GM21576 (cell line): ENCODE measurements at regions not wholly inside any gene's neighbourhood (a gene's known extent, or its start where the extent isn't known, plus 50 kb on each side); places are given as distances from the start of the nearest gene placed in this dataset.
"Not testable (repeated sequence)": the region's sequence is repeated elsewhere in the genome, so short reads cannot be mapped to it uniquely, and the experiment has no call there.

ENCODE experiments used
- ATAC-seq: cut with Tn5 transposase; IDR thresholded peaks from one replicate; pipeline ENCODE4 v1.9.1; 2021; ENCODE audit warnings: mild to moderate bottlenecking, moderate library complexity; ENCODE audit not compliant: unreplicated experiment

GRCh38 chr21:35298757-35299156, 249.7 kb upstream of the RUNX1 start:
- no peak for ATAC-seq

- ATAC-seq: no peak
Measured at GRCh38 chr21:35297665-35298064, 248.6 kb upstream of the RUNX1 start.

- ATAC-seq: no peak
Measured at GRCh38 chr21:35294231-35294898, 245.3 kb upstream of the RUNX1 start.

- ATAC-seq: no peak
Measured at GRCh38 chr21:35291973-35292627, 243.0 kb upstream of the RUNX1 start.

- ATAC-seq: no peak
Measured at GRCh38 chr21:35291034-35291433, 241.9 kb upstream of the RUNX1 start.

- no peak for ATAC-seq
Measured at GRCh38 chr21:35288238-35288637, 239.1 kb upstream of the RUNX1 start.

GRCh38 chr21:35284199-35284598, 235.1 kb upstream of the RUNX1 start:
- ATAC-seq: no peak

GRCh38 chr21:35282944-35283343, 233.8 kb upstream of the RUNX1 start:
- no peak for ATAC-seq

GRCh38 chr21:35281956-35282355, 232.9 kb upstream of the RUNX1 start:
- ATAC-seq: no peak

GRCh38 chr21:35280231-35280630, 231.1 kb upstream of the RUNX1 start:
- ATAC-seq: no peak

GRCh38 chr21:35275776-35276175, 226.7 kb upstream of the RUNX1 start:
- no peak for ATAC-seq

- no peak for ATAC-seq
Measured at GRCh38 chr21:35274923-35275322, 225.8 kb upstream of the RUNX1 start.

- no peak for ATAC-seq
Measured at GRCh38 chr21:35274090-35274489, 225.0 kb upstream of the RUNX1 start.

GRCh38 chr21:35273333-35273732, 224.2 kb upstream of the RUNX1 start:
- ATAC-seq: no peak

- not testable (repeated sequence) for ATAC-seq
Measured at GRCh38 chr21:35271344-35272118, 222.4 kb upstream of the RUNX1 start.

GRCh38 chr21:35268817-35269216, 219.7 kb upstream of the RUNX1 start:
- no peak for ATAC-seq

- ATAC-seq: no peak
Measured at GRCh38 chr21:35268261-35268660, 219.2 kb upstream of the RUNX1 start.

- no peak for ATAC-seq
Measured at GRCh38 chr21:35266546-35266945, 217.4 kb upstream of the RUNX1 start.

- ATAC-seq: no peak
Measured at GRCh38 chr21:35265170-35265877, 216.2 kb upstream of the RUNX1 start.

- no peak for ATAC-seq
Measured at GRCh38 chr21:35259457-35259856, 210.4 kb upstream of the RUNX1 start.

GRCh38 chr21:35258521-35258920, 209.4 kb upstream of the RUNX1 start:
- no peak for ATAC-seq
